GM21367 (cell line): ENCODE measurements at regions not wholly inside any gene's neighbourhood (a gene's known extent, or its start where the extent isn't known, plus 50 kb on each side); places are given as distances from the start of the nearest gene placed in this dataset.

Source experiments
- ATAC-seq: cut with Tn5 transposase; IDR thresholded peaks from one replicate; pipeline ENCODE4 v1.9.1; 2021; ENCODE audit not compliant: unreplicated experiment

DNA sequence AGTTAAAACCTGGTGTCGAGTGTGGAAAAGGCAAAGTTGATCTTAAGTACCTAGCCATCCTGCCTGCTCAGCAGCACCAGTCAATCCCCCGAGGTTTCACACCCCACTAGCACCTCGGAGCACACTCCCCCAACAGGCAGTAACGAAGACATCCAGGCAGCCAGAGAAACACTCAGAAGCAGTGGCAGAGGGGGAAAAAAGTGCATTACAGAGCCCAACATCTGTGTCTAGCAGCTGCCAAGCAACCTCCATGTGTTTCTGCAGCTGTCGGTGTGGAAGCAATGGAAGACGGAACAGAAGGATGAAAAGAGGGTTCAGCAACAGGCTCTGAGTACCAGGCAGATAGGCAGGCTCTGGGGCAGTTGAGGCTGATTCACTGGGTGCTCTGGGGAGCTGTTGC lies 73.4 kb upstream of the PROX1 start:
- no peak for ATAC-seq

GRCh38 chr1:213921311-213921710 lies 66.5 kb upstream of the PROX1 start:
- ATAC-seq = no peak

- ATAC-seq = no peak
Observed at GRCh38 chr1:213921712-213922111, 66.1 kb upstream of the PROX1 start.

DNA sequence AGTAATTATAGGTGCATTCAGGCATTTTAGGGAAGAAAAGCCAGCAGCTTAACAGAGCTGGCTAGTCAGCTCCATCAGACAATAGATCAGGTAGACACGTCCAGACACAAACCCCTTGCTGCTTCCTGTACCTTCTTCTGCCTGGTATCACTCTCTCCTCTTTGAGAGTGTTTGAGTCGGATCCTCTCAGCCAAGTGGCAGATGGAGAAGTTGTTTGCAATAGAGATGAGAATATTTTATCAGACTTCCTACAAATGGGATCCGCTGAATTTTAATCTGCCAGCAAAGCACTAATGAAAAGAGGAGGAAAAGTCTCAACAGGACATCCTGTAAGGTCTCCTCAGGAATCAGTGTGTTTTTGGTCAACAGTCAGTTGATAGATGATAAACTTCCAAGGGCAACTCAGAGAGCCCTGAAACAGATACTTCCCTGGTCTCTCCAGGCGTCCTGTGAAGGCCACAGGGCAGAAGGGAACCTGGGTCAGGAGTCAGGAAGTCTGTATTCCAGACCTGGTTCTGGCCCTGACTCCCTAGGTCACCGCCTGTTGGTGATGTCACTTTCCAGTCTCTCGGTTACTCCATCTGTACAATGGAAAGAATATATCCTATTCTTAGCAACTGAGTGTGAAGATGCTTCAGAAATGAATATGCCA lies 62.1 kb upstream of the PROX1 start:
- ATAC-seq = no peak

GRCh38 chr1:213927846-213928245 lies 59.9 kb upstream of the PROX1 start:
- ATAC-seq = no peak

- no peak for ATAC-seq
Observed at GRCh38 chr1:213929398-213929797, 58.4 kb upstream of the PROX1 start.

GRCh38 chr1:213931836-213932235 lies 55.9 kb upstream of the PROX1 start:
- ATAC-seq = no peak

DNA sequence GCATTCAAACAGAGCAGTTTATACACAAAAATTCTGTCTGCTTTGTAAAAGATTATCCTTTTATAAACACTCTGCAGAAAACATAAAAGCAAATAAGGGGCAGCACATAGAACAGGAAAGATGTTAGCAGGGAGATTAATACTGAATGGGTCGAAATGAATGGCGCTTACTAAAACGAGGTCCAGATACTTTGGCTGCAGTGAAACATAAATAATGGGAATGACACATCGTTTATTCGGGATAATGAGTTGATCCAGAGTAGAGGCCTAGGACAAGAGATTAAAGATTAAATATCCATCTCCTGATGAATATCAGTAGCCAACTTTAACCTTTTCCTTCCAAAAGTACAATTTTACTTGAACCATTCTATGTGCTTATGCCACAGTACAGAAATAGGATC lies 54.4 kb upstream of the PROX1 start:
- no peak for ATAC-seq

GRCh38 chr1:213934649-213935048 lies 53.1 kb upstream of the PROX1 start:
- ATAC-seq = no peak

DNA sequence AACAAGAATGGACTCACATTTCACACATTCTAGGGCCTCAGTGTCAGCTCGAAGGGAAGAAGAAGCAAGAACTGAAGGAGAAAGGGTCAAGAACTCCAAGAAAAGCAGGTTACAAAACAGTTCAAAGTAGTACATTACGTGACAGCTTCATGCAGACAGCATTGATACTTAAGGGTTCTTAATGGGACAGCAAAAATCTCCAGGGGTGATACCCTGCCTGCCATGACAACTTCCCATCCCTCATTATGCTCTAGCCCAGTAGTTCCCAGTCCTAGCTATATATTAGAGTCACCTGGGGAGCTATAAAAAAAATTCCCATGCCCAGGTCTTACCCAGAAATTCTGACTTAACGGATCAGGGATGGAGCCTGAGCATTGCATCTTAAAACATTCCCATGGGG lies 51.2 kb upstream of the PROX1 start:
- no peak for ATAC-seq
